Amniotic stem cell (primary cell): ENCODE measurements at regions not wholly inside any gene's neighbourhood (a gene's known extent, or its start where the extent isn't known, plus 50 kb on each side); places are given as distances from the start of the nearest gene placed in this dataset.
"Not testable (repeated sequence)": the region's sequence is repeated elsewhere in the genome, so short reads cannot be mapped to it uniquely, and the experiment has no call there.

Experiments
- DNase-seq: peaks from one replicate; lab custom pipeline; 2025; lab: John Stamatoyannopoulos, UW

DNA sequence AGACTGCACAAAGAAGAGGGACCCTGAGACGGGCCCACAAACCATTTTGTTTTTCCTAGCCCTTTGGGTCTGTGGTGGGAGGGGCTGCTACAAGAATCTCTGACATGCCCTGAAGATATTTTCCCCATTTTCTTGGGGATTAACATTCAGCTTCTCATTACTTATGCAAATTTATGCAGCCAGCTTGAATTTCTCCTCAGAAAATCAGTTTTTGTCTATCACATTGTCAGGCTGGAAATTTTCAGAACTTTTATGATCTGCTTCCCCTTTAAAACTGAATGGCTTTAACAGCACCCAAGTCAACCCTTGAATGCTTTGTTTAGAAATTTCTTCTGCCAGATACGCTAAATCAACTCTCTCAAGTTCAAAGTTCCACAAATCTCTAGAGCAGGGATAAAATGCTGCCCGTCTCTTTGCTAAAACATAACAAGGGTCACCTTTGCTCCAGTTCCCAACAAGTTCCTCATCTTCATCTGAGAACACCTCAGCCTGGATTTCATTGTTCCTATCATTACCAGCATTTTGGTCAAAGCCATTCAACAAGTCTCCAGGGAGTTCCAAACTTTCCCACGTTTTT, 560.0 kb upstream of the KCND2 start:
- no peak for DNase-seq

GRCh38 chr7:119713606-119714005, 559.4 kb upstream of the KCND2 start:
- no peak for DNase-seq

DNA sequence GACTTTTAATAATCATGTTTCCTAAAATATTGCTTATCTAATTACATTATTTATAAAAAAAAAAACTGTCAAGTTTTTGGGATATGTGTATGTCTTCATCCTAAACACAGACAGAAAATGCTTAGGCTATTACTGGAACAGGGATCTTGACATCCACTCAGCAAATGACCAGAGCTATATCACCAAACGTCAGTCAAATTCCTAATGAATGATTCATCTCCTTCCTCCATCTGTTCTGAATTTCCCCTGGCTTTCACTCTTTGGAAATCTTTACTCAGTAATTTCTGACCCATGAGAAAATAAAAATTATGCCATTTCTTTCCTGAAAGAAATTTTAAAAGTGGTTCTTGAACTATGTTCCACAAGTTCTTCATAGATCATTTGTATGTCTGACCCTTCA, 552.4 kb upstream of the KCND2 start:
- peak; percentile 84 for DNase-seq

DNA sequence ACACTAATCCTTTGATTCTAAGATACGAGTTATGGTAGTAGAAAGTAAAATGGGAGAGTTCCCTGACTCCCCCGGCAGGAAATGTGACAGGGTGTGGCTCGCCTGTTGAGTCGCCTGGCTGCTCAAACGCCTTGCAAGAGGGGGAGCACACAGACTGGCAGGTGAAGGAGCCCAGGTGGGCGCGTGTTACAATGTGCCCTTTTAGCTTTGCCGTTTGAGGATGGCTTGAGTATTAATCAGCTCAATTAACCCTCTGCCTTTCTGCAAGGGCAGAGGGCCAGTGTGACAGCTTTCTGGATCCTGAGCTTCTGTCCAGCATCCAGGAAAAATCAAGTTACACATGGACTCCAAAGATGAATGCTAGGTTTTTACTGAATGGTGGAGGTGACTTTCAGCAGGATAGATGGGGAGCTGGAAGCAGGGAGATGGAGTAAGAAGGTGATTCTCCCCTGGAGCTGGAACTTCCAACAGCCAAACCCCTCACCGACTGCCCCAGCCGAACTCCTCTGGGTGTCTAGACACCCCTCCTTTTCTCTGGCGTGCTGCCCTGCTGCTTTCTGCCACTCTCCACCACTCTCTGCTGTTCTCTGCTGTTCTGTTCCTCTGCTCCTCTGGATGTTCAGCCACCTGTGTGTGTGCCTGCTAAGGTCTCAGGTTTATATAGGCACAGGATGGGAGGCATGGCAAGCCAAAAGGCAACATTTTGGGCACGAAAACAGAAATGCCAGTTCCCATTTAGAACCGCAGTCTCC, 548.8 kb upstream of the KCND2 start:
- DNase-seq: no peak

DNA sequence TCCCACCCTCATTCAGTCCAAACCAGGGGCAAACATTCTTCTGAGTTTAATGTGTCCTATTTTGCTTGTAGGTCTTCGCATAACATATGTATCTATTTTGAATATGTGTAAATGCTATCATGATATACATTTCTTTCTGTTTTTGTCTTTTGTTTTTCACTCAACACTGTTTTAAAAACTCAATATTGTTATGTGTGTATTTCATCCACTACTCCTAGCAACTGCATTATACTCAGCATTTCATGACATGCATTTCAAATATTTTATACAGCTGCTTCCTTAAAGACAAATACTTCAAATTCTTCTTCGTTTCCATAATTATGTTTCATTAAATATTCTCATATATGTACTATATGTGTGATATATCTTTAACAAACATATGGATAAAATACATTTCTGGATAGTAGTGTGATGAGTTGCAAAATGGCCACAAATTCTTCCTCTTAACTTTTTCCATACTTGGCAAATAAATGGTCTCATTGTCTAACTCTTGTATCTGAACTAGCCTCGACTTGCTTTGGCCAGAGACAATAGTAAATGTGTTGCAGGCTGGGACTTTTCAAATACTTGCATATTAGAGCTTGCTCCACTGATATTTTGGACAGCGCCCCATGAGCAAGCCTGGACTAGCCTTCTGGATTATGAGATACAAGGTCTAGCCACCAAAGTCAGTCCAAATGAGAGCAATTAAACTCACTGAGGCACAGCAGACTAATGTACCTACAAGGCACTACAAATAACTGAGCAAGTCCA, 539.7 kb upstream of the KCND2 start:
- no peak for DNase-seq

DNA sequence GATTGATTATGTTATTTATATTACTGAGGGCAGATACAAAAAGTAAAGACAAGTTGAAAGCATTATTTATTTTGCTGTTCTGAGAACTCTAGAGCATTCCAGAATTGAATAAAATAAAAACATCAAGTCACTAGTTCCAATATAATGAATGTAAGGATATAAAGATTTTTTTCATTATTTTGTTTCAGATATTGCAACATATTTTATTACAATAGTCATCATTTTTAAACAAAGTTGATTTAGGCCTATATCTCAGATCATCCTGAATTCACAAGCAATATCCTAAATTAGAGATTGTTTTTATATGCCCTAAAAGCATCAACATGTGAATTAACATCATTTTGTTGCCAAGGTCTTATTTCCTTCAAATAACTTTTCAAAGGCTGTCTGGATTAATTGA, 535.6 kb upstream of the KCND2 start:
- DNase-seq: no peak

DNA sequence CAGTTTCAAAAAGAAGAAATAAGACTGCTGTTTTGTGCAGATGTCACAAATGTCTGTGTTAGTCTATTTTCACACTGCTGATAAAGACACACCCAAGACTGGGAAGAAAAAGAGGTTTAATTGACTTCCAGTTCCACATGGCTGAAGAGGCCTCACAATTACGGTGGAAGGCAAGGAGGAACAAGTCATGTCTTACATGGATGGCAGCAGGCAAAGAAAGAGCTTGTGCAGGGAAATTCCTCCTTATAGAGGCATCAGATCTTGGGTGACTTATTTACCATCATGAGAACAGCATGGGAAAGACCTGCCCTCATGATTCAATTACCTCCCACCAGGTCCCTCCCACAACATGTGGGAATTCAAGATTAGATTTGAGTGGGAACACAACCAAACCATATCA, 527.7 kb upstream of the KCND2 start:
- DNase-seq: not testable (repeated sequence)

- DNase-seq: no peak
Observed at GRCh38 chr7:119748251-119748860, 524.6 kb upstream of the KCND2 start.

GRCh38 chr7:119748991-119749390, 524.0 kb upstream of the KCND2 start:
- DNase-seq: no peak

DNA sequence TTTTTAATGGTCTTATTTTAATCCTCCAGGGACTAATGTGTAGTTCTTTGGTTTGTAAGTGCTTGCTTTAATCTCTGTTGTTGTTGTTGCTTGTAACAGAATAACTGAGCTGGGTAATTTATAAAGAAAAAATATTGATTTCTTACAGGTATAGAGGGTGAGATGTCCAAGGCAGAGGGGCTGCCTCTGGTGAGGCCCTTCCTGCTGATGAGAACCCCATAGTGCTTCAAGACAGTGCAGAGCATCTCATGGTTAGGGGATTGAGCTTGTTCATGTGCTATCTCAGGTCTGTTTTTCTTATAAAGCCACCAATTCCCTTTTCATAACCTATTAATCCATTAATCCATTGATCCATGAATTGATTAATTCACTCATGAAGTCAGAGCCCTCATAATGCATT, 516.3 kb upstream of the KCND2 start:
- no peak for DNase-seq

GRCh38 chr7:119758254-119758653, 514.7 kb upstream of the KCND2 start:
- no peak for DNase-seq

GRCh38 chr7:119761776-119762175, 511.2 kb upstream of the KCND2 start:
- no peak for DNase-seq

DNA sequence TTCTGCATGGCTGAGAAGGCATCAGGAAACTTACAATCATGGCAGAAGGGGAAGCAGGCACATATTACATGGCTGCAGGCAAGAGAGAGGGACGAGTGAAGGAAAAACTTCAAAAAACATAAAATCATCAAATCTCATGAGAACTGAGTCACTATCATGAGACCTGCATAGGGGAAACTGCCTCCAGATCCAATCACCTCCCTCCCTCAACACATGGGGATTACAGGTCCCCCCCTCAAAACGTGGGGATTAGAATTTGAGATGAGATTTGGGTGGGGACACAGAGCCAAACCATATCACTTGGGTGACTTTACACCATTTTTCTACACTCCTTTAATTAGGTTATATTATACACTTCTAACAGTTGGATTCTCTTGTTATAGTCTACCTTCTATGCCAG, 490.7 kb upstream of the KCND2 start:
- DNase-seq: no peak

- no peak for DNase-seq
Observed at GRCh38 chr7:119783799-119784198, 489.2 kb upstream of the KCND2 start.

DNA sequence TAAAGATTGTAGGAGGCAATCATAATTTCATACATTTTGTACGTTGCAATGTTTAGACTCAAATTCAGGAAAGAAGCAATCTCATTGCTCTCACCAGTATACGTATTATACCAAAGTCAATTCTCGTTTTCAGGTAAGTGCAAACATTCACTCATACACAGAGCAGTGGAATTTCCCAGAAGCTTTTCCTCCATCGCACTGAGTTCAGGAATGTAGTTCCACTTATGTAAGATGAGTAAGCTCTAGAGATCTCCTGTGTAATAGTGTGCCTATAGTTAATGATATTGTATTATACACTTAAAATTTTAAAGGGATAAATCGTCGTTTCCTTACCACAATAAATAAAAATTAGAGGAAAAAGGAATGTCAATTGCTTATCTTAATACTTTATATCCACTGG, 470.8 kb upstream of the KCND2 start:
- no peak for DNase-seq

DNA sequence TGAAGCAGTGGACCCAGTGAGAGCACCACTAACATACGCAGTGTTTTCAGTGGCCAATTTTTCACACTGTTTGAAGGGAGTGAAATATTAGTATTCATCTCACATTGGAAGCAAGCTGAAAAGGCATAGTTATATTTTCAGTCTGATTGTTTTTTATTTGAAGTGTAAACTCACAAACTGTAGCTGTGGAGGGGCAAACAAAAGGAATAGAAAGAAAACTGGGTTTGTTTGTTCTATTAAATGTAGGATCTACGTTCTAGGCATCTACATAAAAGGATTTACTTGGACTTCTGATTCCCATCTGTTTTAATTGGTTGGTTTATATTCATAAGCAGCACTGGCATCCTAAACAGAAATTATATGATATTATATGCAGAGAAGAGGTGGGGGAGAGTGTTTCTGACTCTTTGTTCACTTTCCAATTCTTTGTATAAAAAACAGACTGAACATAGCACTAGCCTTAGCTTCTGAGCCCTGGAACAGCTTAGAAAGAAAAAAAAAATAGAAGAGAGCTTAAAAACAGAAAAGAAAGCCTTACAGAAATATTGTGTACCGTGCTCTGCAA, 447.8 kb upstream of the KCND2 start:
- no peak for DNase-seq

GRCh38 chr7:119826547-119826946, 446.4 kb upstream of the KCND2 start:
- no peak for DNase-seq

DNA sequence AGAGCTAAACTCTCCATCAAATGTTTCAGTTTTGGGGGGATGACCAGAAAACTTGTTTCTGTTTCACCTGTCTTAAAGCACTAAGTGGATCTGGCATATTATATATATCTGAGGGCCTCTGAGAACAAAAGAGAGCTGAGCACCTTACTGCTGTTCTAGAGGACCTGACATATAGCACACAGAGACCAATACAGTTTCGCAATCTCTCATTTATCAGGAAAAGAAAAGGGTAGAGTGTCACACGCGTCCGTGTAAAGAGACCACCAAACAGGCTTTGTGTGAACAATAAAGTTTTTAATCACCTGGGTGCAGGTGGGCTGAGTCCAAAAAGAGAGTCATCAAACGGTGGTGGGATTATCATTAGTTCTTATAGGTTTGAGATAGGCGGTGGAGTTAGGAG, 434.5 kb upstream of the KCND2 start:
- no peak for DNase-seq

- DNase-seq: no peak
Observed at GRCh38 chr7:119842337-119842736, 430.6 kb upstream of the KCND2 start.

- no peak for DNase-seq
Observed at GRCh38 chr7:119842786-119843185, 430.2 kb upstream of the KCND2 start.

GRCh38 chr7:119861385-119861784, 411.6 kb upstream of the KCND2 start:
- DNase-seq: no peak

GRCh38 chr7:119868387-119868786, 404.6 kb upstream of the KCND2 start:
- DNase-seq: no peak

GRCh38 chr7:119879835-119880234, 393.1 kb upstream of the KCND2 start:
- DNase-seq: no peak
